ENCODE measurements at regions not wholly inside any gene's neighbourhood (a gene's known extent, or its start where the extent isn't known, plus 50 kb on each side); places are given as distances from the start of the nearest gene placed in this dataset.
A peak's percentile ranks its signal among the peaks of the same experiment; 100 is the strongest.

DNA sequence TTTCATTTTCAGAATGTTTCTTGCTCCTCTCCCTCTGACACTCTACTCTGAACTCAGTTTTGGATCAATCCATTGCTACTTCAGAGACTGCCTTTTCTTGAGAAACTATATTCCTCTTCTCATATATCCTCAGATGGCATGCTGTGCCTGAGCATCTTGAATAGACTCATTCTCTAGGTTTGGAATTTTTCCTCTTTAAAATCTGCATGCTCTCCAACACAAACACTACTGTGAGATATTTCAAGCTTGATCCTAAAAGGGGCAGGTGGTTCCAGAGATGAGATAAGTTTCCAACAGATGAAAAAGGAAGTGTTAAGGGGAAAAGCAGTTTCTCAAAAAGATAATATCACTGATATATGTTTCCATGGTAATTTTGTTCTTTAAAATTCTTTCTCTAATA is 742.2 kb upstream of the EPHA6 start:
- Histone ChIP-seq H3K4ac (replicated peaks; ENCODE audit: insufficient read length, low read depth, low read length) (no peak overlapping the region), H3K9me3 (ENCODE audit: insufficient read depth in 2 of 2, low read depth in 1 of 2, low read length in 1 of 2) (no peaks in the 10 kb centered on the region), H3K4me3 (ENCODE audit: extremely low read depth in 1 of 4, insufficient read depth in 2 of 4, low read depth in 3 of 4, low read length in 4 of 4) (no peak overlapping the region), H4K5ac (ENCODE audit: insufficient read length, low read depth, low read length) (no peak overlapping the region), H3K9ac (replicated peaks in 1 of 4; ENCODE audit: extremely low read depth in 1 of 4, low read depth in 3 of 4, low read length in 3 of 4) (no peak overlapping the region), H4K8ac (ENCODE audit: extremely low read depth, insufficient read depth, low read length) (no peak overlapping the region), H3K4me2 (ENCODE audit: insufficient read depth in 1 of 2, low read depth in 2 of 2, low read length in 2 of 2) (no peak overlapping the region), H2BK15ac (ENCODE audit: low read length) (no peak overlapping the region), H3K23ac (ENCODE audit: insufficient read length) (no peak overlapping the region), H3K36me3 (ENCODE audit: control insufficient read depth in 2 of 4, insufficient read depth in 4 of 4, low read length in 3 of 4) (no peaks in the 10 kb centered on the region), H4K91ac (replicated peaks; ENCODE audit: insufficient read length, low read length) (no peak overlapping the region), H2BK20ac (ENCODE audit: low read length) (no peak overlapping the region), H3K4me1 (replicated peaks in 1 of 4; ENCODE audit: control insufficient read depth in 3 of 4, insufficient read depth in 4 of 4, low read length in 3 of 4) (no peaks in the 10 kb centered on the region), H3K18ac (ENCODE audit: extremely low read depth, low read length) (no peak overlapping the region), H4K20me1 (replicated peaks in 1 of 2; ENCODE audit: control insufficient read depth in 1 of 2, insufficient read depth in 2 of 2, low read length in 2 of 2) (no peaks in the 10 kb centered on the region), H3K27me3 (replicated peaks in 1 of 4; ENCODE audit: control insufficient read depth in 3 of 4, extremely low read depth in 1 of 4, insufficient read depth in 3 of 4, low read length in 3 of 4) (no peaks in the 10 kb centered on the region), H2BK120ac (replicated peaks; ENCODE audit: low read depth, low read length) (no peak overlapping the region), H3K56ac (replicated peaks; ENCODE audit: insufficient read length, low read depth, low read length) (no peak overlapping the region), H3K23me2 (ENCODE audit: low read depth, low read length) (no peaks in the 10 kb centered on the region), H3K14ac (ENCODE audit: insufficient read length) (no peak overlapping the region), H3K79me1 (ENCODE audit: low read depth, low read length) (no peaks in the 10 kb centered on the region), H2AK5ac (ENCODE audit: low read depth, low read length) (no peak overlapping the region), H2BK12ac (ENCODE audit: low read depth, low read length) (no peak overlapping the region), H2AFZ (ENCODE audit: low read length) (0 out of 2 replicates have a peak overlapping the region, but pooled peaks have one; percentile 84), H3K79me2 (ENCODE audit: control insufficient read depth in 1 of 2, insufficient read depth in 2 of 2, low read length in 2 of 2) (no peaks in the 10 kb centered on the region), H3K27ac (ENCODE audit: low read depth, low read length) (no peak overlapping the region), H2BK5ac (ENCODE audit: low read depth, low read length) (no peak overlapping the region)
- no peak for TF ChIP-seq GTF2F1 (IDR thresholded peaks at IDR 0.05; ENCODE audit: borderline replicate concordance, low read depth, low read length)
- TF ChIP-seq RFX5 (IDR thresholded peaks at IDR 0.05; ENCODE audit: borderline replicate concordance, low read depth, low read length), result no peak
- no peak for TF ChIP-seq KDM4A (IDR thresholded peaks at IDR 0.05; ENCODE audit: low read depth, low read length, severe bottlenecking)
- no peak for TF ChIP-seq ASH2L (IDR thresholded peaks at IDR 0.05; ENCODE audit: low read length)
- TF ChIP-seq TAF7 (optimal IDR thresholded peaks at IDR 0.05; ENCODE audit: borderline replicate concordance, low read depth, low read length), result no peak
- CTCF ChIA-PET (ENCODE audit: partially characterized antibody), result no interaction called here
- DNase-seq (ENCODE audit: low read depth in 1 of 2, low spot score in 2 of 2) (no peak), FAIRE-seq (no peak)
- POLR2A ChIA-PET (ENCODE audit: partially characterized antibody), result no interaction called here

Data from H1 (cell line).